HL-60 (cell line): ENCODE measurements at regions not wholly inside any gene's neighbourhood (a gene's known extent, or its start where the extent isn't known, plus 50 kb on each side); places are given as distances from the start of the nearest gene placed in this dataset.

ENCODE experiments used
- GABPA ChIP-seq: IDR thresholded peaks from 2 replicates; pipeline ENCODE4 v1.6.1; 2012; ENCODE audit warnings: low read depth
- POLR2AphosphoS5 ChIP-seq: IDR thresholded peaks from 2 replicates; pipeline ENCODE4 v1.6.1; 2012; ENCODE audit warnings: low read depth
- TF ChIP-seq, protein P1 (sequence below): IDR thresholded peaks from one replicate; pipeline ENCODE4 v1.5.1; 2011; ENCODE audit warnings: low read length, control low read depth, inconsistent platforms; ENCODE audit not compliant: insufficient read depth
- TF ChIP-seq, protein P2 (sequence below): IDR thresholded peaks from 2 replicates; pipeline ENCODE4 v1.6.1; 2012; ENCODE audit warnings: low read depth; ENCODE audit not compliant: insufficient replicate concordance

DNA sequence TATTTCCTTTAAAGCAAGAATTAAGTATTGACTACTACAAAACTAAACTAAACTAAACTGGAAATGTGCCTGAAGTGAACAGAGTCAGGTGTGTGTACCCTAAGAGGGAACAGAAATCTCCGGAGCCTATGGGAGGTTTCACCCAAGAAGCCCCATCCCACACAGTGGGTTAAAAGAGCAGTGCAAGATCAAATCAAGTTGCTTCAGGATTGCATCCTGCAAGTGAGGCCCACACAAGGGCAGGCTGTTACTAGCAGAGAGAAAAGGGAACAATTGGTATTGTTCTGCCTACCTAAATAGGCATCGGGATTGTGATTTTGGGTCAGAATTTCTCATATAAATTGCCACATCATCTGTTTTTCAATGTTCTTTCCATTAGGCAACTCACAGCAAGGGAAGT is 113.3 kb upstream of the CDC14C start:
- TF ChIP-seq, protein P1, sequence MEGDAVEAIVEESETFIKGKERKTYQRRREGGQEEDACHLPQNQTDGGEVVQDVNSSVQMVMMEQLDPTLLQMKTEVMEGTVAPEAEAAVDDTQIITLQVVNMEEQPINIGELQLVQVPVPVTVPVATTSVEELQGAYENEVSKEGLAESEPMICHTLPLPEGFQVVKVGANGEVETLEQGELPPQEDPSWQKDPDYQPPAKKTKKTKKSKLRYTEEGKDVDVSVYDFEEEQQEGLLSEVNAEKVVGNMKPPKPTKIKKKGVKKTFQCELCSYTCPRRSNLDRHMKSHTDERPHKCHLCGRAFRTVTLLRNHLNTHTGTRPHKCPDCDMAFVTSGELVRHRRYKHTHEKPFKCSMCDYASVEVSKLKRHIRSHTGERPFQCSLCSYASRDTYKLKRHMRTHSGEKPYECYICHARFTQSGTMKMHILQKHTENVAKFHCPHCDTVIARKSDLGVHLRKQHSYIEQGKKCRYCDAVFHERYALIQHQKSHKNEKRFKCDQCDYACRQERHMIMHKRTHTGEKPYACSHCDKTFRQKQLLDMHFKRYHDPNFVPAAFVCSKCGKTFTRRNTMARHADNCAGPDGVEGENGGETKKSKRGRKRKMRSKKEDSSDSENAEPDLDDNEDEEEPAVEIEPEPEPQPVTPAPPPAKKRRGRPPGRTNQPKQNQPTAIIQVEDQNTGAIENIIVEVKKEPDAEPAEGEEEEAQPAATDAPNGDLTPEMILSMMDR, result no peak
- TF ChIP-seq POLR2AphosphoS5, result no peak
- no peak for TF ChIP-seq GABPA
- TF ChIP-seq, protein P2, sequence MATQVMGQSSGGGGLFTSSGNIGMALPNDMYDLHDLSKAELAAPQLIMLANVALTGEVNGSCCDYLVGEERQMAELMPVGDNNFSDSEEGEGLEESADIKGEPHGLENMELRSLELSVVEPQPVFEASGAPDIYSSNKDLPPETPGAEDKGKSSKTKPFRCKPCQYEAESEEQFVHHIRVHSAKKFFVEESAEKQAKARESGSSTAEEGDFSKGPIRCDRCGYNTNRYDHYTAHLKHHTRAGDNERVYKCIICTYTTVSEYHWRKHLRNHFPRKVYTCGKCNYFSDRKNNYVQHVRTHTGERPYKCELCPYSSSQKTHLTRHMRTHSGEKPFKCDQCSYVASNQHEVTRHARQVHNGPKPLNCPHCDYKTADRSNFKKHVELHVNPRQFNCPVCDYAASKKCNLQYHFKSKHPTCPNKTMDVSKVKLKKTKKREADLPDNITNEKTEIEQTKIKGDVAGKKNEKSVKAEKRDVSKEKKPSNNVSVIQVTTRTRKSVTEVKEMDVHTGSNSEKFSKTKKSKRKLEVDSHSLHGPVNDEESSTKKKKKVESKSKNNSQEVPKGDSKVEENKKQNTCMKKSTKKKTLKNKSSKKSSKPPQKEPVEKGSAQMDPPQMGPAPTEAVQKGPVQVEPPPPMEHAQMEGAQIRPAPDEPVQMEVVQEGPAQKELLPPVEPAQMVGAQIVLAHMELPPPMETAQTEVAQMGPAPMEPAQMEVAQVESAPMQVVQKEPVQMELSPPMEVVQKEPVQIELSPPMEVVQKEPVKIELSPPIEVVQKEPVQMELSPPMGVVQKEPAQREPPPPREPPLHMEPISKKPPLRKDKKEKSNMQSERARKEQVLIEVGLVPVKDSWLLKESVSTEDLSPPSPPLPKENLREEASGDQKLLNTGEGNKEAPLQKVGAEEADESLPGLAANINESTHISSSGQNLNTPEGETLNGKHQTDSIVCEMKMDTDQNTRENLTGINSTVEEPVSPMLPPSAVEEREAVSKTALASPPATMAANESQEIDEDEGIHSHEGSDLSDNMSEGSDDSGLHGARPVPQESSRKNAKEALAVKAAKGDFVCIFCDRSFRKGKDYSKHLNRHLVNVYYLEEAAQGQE, result no peak
